Osteoblast (primary cell): ENCODE measurements at regions not wholly inside any gene's neighbourhood (a gene's known extent, or its start where the extent isn't known, plus 50 kb on each side); places are given as distances from the start of the nearest gene placed in this dataset.

Source experiments
- DNase-seq: peaks from one replicate; pipeline ENCODE4 v3.0.0; 2011; ENCODE audit warnings: low spot score, mixed read lengths; ENCODE audit not compliant: insufficient read length; ENCODE audit errors: missing footprints
- H2AFZ ChIP-seq: 2 replicates; pipeline ENCODE4 v1.6.0; 2011; ENCODE audit warnings: mild to moderate bottlenecking, low read length
- H3K27ac ChIP-seq: 2 replicates; pipeline ENCODE4 v1.5.1; 2011; ENCODE audit warnings: mild to moderate bottlenecking, low read depth, low read length, moderate library complexity
- H3K27me3 ChIP-seq: 2 replicates; pipeline ENCODE4 v1.6.0; 2012; ENCODE audit warnings: mild to moderate bottlenecking, control low read depth, inconsistent platforms, low read length, moderate library complexity; ENCODE audit not compliant: insufficient read depth
- H3K36me3 ChIP-seq: 2 replicates; pipeline ENCODE4 v1.5.1; 2011; ENCODE audit warnings: mild to moderate bottlenecking, low read length, control low read depth, moderate library complexity; ENCODE audit not compliant: insufficient read depth
- H3K4me1 ChIP-seq: 2 replicates; pipeline ENCODE4 v1.5.1; 2011; ENCODE audit warnings: mild to moderate bottlenecking, low read length, control low read depth, moderate library complexity; ENCODE audit not compliant: insufficient read depth
- H3K4me2 ChIP-seq: 2 replicates; pipeline ENCODE4 v1.6.0; 2011; ENCODE audit warnings: mild to moderate bottlenecking, low read length; ENCODE audit not compliant: insufficient read depth
- H3K4me3 ChIP-seq: fragments of 200-600 bp; sonication (generic); 3 replicates; pipeline ENCODE4 v1.5.1; 2012; ENCODE audit warnings: mild to moderate bottlenecking, low read length, inconsistent platforms; ENCODE audit not compliant: insufficient read depth
- H3K79me2 ChIP-seq: 2 replicates; pipeline ENCODE4 v1.6.0; 2012; ENCODE audit warnings: mild to moderate bottlenecking, low read length, control low read depth, inconsistent platforms; ENCODE audit not compliant: insufficient read depth
- H3K9me3 ChIP-seq: 2 replicates; pipeline ENCODE4 v1.5.1; 2011; ENCODE audit warnings: low read depth, low read length, control low read depth
- H4K20me1 ChIP-seq: 2 replicates; pipeline ENCODE4 v1.6.0; 2012; ENCODE audit warnings: mild to moderate bottlenecking, low read length, control low read depth; ENCODE audit not compliant: insufficient read depth
- CTCF ChIP-seq: IDR thresholded peaks from 2 replicates; pipeline ENCODE4 v1.5.1; 2011; ENCODE audit warnings: mild to moderate bottlenecking, low read depth, low read length, moderate library complexity; ENCODE audit errors: extremely low read depth

- Histone ChIP-seq H2AFZ (no peak overlapping the region), H3K4me3 (no peak overlapping the region), H3K36me3 (no peaks in the 10 kb centered on the region), H3K27ac (no peak overlapping the region), H3K4me1 (peaks cover 2% of the 10 kb centered on the region), H4K20me1 (no peaks in the 10 kb centered on the region), H3K27me3 (peaks cover 3% of the 10 kb centered on the region), H3K79me2 (no peaks in the 10 kb centered on the region), H3K4me2 (no peak overlapping the region), H3K9me3 (peaks cover 6% of the 10 kb centered on the region)
- no peak for TF ChIP-seq CTCF
- peak; percentile 19 for DNase-seq
These were observed 199.1 kb downstream of the SPATA18 start for GRCh38 chr4:52250154-52250553.

GRCh38 chr4:52251864-52252263 is 200.8 kb downstream of the SPATA18 start:
- Histone ChIP-seq H3K4me2 (no peak overlapping the region), H3K36me3 (no peaks in the 10 kb centered on the region), H3K4me3 (no peak overlapping the region), H3K27ac (no peak overlapping the region), H3K27me3 (peaks cover 3% of the 10 kb centered on the region), H2AFZ (no peak overlapping the region), H4K20me1 (no peaks in the 10 kb centered on the region), H3K79me2 (no peaks in the 10 kb centered on the region), H3K9me3 (peaks cover 6% of the 10 kb centered on the region), H3K4me1 (peaks cover 2% of the 10 kb centered on the region)
- no peak for TF ChIP-seq CTCF
- no peak for DNase-seq

- no peak overlapping the region for H3K27ac ChIP-seq
- peaks cover 6% of the 10 kb centered on the region for H3K9me3 ChIP-seq
- H4K20me1 ChIP-seq = no peaks in the 10 kb centered on the region
- H3K79me2 ChIP-seq = no peaks in the 10 kb centered on the region
- H3K4me2 ChIP-seq = no peak overlapping the region
- no peak for TF ChIP-seq CTCF
- H3K4me1 ChIP-seq = peaks cover 2% of the 10 kb centered on the region
- H3K36me3 ChIP-seq = no peaks in the 10 kb centered on the region
- H3K4me3 ChIP-seq = no peak overlapping the region
- peaks cover 1% of the 10 kb centered on the region for H3K27me3 ChIP-seq
- no peak overlapping the region for H2AFZ ChIP-seq
- no peak for DNase-seq
These were observed 201.9 kb downstream of the SPATA18 start for GRCh38 chr4:52253025-52253424.

GRCh38 chr4:52256522-52256921 is 205.4 kb downstream of the SPATA18 start:
- Histone ChIP-seq H4K20me1 (no peaks in the 10 kb centered on the region), H3K79me2 (no peaks in the 10 kb centered on the region), H3K27ac (no peak overlapping the region), H3K4me2 (no peak overlapping the region), H3K9me3 (peaks cover 6% of the 10 kb centered on the region), H3K36me3 (no peaks in the 10 kb centered on the region), H2AFZ (no peak overlapping the region), H3K4me3 (no peak overlapping the region), H3K27me3 (no peaks in the 10 kb centered on the region), H3K4me1 (no peaks in the 10 kb centered on the region)
- TF ChIP-seq CTCF = no peak
- DNase-seq = no peak
